HG03432 (cell line): ENCODE measurements at regions not wholly inside any gene's neighbourhood (a gene's known extent, or its start where the extent isn't known, plus 50 kb on each side); places are given as distances from the start of the nearest gene placed in this dataset.

Source experiments
- ATAC-seq: cut with Tn5 transposase; IDR thresholded peaks from one replicate; pipeline ENCODE4 v1.9.1; 2021; ENCODE audit warnings: mild to moderate bottlenecking, moderate library complexity; ENCODE audit not compliant: unreplicated experiment

GRCh38 chr2:180385601-180386201 lies 378.6 kb upstream of the CWC22 start:
- ATAC-seq: no peak

GRCh38 chr2:180376066-180376465 lies 369.0 kb upstream of the CWC22 start:
- ATAC-seq: no peak

DNA sequence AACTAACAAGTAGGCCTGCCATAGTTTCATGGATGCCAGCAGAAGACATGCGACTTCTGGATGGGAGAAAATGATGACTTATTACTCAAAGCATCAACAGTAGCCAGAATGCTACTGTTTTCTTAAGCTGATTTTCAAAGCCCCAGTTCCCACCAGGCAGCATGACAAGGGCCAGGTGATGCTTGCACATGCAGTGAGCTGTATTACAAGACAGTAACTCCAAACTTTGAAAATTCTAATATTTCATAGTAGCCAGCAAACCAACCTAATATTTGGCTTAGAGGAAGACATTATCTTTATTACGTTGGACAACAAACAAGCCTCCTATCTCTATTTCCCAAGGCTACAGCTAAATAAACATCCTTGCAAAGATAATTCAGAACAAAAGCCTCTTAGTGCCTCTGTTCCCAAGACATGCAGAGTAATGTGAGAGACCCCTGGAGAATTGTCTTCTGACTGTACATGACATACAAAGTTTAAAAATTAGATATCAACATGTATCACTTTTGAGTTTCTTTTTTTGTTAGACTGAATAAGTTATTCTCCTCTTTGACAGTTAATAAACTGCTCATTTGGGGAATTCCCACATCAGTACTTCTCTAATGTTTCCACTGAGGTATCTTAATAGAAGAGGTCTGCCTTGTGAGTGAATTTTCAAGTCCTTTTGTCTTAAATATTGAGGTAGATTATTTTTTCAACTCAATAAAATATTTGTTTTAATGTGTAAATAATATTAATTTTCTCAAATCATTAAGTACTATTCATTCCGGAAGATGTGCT lies 367.6 kb upstream of the CWC22 start:
- ATAC-seq: no peak

GRCh38 chr2:180370511-180371205 lies 363.6 kb upstream of the CWC22 start:
- ATAC-seq: no peak

GRCh38 chr2:180368881-180369280 lies 361.8 kb upstream of the CWC22 start:
- no peak for ATAC-seq

GRCh38 chr2:180367815-180368214 lies 360.7 kb upstream of the CWC22 start:
- no peak for ATAC-seq

GRCh38 chr2:180366481-180366880 lies 359.4 kb upstream of the CWC22 start:
- ATAC-seq: no peak

GRCh38 chr2:180364719-180365118 lies 357.6 kb upstream of the CWC22 start:
- no peak for ATAC-seq

- peak; percentile 50 for ATAC-seq
These were observed 353.2 kb upstream of the CWC22 start for GRCh38 chr2:180360283-180360618.

DNA sequence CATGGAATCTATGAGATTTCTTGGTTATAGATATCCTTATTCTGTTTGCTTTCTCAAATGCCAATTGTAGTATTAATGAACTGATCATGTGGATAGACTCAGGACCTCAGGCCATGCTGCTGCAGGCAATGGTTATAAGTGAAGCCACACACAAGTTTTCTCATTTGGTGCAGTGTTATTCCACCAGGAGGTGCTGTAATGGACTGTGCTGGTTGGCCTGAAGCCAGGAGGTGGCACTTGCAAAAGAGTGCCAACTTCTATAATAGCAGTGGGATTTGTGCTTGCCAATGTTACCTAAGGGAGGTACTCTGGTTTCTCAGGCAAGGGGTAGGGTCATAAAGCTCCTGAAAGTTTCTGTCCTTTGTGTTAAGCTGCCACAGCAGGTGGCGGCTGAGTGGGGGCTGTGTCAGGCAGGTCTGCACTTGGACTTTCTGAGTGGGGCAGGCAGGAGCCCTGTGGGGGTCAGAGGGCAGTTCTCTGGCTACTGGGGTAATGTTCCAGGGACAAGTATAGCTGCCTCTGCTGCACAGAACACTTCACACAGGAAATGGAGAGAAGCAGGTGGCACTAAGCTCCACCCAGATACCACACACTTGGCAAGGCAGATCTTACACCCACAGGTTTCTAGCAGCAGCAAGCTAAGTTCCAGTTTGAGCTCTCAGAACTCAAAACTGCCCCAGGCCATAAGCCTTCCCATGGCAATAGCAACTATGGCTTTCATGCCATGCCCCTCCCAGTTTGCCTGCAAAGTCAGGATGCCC lies 352.6 kb upstream of the CWC22 start:
- peak; percentile 97 for ATAC-seq

- no peak for ATAC-seq
These were observed 351.4 kb upstream of the CWC22 start for GRCh38 chr2:180358458-180358857.

GRCh38 chr2:180356676-180357075 lies 349.6 kb upstream of the CWC22 start:
- ATAC-seq: no peak

GRCh38 chr2:180352620-180353019 lies 345.5 kb upstream of the CWC22 start:
- no peak for ATAC-seq

GRCh38 chr2:180349809-180350208 lies 342.7 kb upstream of the CWC22 start:
- ATAC-seq: no peak

DNA sequence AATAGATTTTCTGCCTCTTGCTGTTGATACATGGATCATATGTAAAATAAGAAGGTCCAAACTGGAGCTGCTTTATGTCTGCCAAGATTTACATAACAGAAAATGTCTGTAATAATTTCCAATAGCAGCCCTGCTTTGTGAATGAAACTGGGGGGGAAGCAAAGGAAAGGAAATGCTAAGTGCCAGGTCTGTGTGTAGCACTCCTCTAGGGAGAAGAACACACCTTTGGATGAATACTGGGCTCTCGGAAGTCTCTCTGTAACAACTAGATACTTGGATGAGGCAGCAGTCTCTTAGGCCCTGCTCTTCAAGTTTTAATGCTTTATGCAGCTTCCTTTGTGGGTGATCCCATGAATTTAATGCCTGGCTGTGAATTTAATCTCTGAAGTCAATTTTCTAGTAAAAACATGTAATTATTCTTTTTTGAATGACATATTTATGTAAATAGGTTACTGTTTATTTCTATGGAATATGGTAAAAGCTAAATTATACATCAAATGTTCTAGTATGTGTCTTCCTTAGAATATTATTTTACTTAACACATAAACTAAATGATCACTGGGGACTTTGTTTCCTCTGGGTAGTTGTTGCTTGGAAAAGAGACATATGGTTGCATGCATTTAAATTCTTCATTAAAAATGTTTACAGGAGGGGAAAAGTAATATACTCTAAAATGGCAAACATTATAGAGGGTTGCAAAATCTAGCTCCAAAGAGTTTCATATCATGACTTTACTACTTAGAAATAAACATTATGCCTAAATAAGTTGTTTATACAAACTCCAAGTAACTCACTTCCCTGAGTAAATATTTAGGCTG lies 336.6 kb upstream of the CWC22 start:
- ATAC-seq: no peak

- no peak for ATAC-seq
These were observed 330.0 kb upstream of the CWC22 start for GRCh38 chr2:180337136-180337535.

DNA sequence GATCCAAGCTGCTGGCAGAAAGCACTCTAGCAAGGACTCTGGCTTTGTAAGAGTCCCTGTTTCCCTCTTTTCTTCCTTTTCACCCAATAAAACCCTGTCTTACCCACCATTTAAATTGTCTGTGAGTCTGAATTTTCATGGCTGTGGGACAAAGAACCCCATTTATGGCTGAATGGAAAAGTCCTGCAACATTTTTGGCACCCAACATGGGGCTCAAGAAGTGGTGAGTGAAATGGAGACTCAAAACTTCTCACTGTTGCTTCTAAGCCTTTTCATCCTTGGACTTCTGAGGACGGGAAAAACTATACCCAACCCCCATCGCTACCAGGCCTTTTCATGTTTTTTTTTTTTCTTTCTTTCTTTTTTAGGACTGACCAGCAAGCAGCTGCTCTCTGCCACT lies 329.5 kb upstream of the CWC22 start:
- ATAC-seq: no peak

- peak; percentile 100 for ATAC-seq
These were observed 327.4 kb upstream of the CWC22 start for GRCh38 chr2:180334514-180334913.

GRCh38 chr2:180328795-180329422 lies 321.8 kb upstream of the CWC22 start:
- ATAC-seq: no peak

DNA sequence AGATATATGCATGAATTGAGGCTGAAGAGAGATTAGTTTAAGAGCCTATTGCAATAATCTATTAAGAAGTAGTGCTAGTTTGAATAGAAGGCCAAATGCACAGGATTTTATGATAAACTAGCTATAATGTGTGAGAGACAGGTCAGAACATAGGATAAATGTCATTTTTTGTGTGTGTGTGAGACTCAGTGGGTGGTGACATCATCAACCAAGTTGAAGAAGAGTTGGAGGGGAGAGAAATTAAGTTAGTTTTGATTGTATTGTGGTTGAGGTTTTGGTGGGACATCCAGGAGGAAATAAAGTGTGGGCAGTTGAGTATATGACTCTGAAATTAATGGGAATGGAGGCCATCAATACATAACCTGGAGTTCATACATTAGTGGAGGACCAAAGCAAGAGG lies 320.1 kb upstream of the CWC22 start:
- no peak for ATAC-seq
